ENCODE measurements at regions not wholly inside any gene's neighbourhood (a gene's known extent, or its start where the extent isn't known, plus 50 kb on each side); places are given as distances from the start of the nearest gene placed in this dataset.
"Not testable (repeated sequence)": the region's sequence is repeated elsewhere in the genome, so short reads cannot be mapped to it uniquely, and the experiment has no call there.

DNA sequence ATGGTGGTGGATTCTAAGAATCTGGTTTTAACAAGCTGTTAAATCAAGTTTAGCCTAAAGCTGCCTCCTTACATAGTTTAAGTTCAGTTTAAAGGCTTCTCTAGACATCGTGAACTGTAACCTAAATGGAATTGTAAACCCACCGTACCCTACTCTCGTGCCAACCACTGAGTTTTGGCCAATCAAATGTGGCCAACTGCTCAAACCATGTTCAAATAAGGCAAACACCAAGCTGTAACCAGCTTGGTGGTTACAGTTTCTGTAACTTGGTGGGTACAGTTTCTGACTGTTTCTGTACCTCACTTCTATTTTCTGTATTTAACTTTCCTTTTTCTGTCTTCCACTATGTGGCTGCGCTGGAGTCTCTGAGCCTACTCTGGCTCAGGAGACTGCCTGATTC, 131.9 kb upstream of the DDHD1 start:
- no peaks in the 10 kb centered on the region for H3K4me1 Mint-ChIP-seq (ENCODE audit: low read depth in 2 of 2)
- H3K27me3 Mint-ChIP-seq, result no peaks in the 10 kb centered on the region
- peaks cover 1 to 7% of the 10 kb centered on the region in 2 donors for H3K9me3 Mint-ChIP-seq
- no peak for ATAC-seq (replicated peaks)
- no peak for DNase-seq
- H3K4me3 Mint-ChIP-seq, result no peak overlapping the region
- H3K27ac Mint-ChIP-seq, result no peak overlapping the region
- H3K36me3 Mint-ChIP-seq (ENCODE audit: insufficient read depth), result no peaks in the 10 kb centered on the region

GRCh38 chr14:53278602-53279506, 125.7 kb upstream of the DDHD1 start:
- H3K4me1 Mint-ChIP-seq (ENCODE audit: low read depth in 2 of 2), result no peaks in the 10 kb centered on the region
- no peak overlapping the region for H3K4me3 Mint-ChIP-seq
- ATAC-seq (replicated peaks) (no peak), DNase-seq (no peak)
- H3K36me3 Mint-ChIP-seq (ENCODE audit: insufficient read depth), result no peaks in the 10 kb centered on the region
- H3K27ac Mint-ChIP-seq, result no peak overlapping the region
- H3K9me3 Mint-ChIP-seq, result peaks cover 1 to 20% of the 10 kb centered on the region in 2 donors
- no peaks in the 10 kb centered on the region for H3K27me3 Mint-ChIP-seq

- no peaks in the 10 kb centered on the region for H3K36me3 Mint-ChIP-seq (ENCODE audit: insufficient read depth)
- ATAC-seq (replicated peaks), result no peak
- no peak overlapping the region for H3K4me3 Mint-ChIP-seq
- no peaks in the 10 kb centered on the region for H3K27me3 Mint-ChIP-seq
- H3K9me3 Mint-ChIP-seq, result peaks cover under 1 to 2% of the 10 kb centered on the region in 2 donors
- no peaks in the 10 kb centered on the region for H3K4me1 Mint-ChIP-seq (ENCODE audit: low read depth in 2 of 2)
- no peak overlapping the region for H3K27ac Mint-ChIP-seq
- no peak for DNase-seq
Measured at GRCh38 chr14:53273671-53274072, 120.5 kb upstream of the DDHD1 start.

GRCh38 chr14:53265025-53265424, 111.9 kb upstream of the DDHD1 start:
- H3K27ac Mint-ChIP-seq, result no peak overlapping the region
- H3K4me1 Mint-ChIP-seq (ENCODE audit: low read depth in 2 of 2), result no peaks in the 10 kb centered on the region

GRCh38 chr14:53260928-53261327, 107.8 kb upstream of the DDHD1 start:
- Mint-ChIP-seq H3K4me1 (ENCODE audit: low read depth in 2 of 2) (no peaks in the 10 kb centered on the region), H3K9me3 (peaks cover 2 to 18% of the 10 kb centered on the region in 2 donors), H3K27me3 (no peaks in the 10 kb centered on the region), H3K4me3 (no peak overlapping the region), H3K36me3 (ENCODE audit: insufficient read depth) (no peaks in the 10 kb centered on the region), H3K27ac (no peak overlapping the region)
- DNase-seq (no peak), ATAC-seq (replicated peaks) (no peak)

More at GRCh38 chr14:53265025-53265424, 111.9 kb upstream of the DDHD1 start:
- Mint-ChIP-seq H3K27me3 (no peaks in the 10 kb centered on the region), H3K36me3 (ENCODE audit: insufficient read depth) (no peaks in the 10 kb centered on the region), H3K9me3 (peaks cover 4 to 18% of the 10 kb centered on the region in 2 donors), H3K4me3 (no peak overlapping the region)
- DNase-seq (no peak), ATAC-seq (replicated peaks) (no peak)

DNA sequence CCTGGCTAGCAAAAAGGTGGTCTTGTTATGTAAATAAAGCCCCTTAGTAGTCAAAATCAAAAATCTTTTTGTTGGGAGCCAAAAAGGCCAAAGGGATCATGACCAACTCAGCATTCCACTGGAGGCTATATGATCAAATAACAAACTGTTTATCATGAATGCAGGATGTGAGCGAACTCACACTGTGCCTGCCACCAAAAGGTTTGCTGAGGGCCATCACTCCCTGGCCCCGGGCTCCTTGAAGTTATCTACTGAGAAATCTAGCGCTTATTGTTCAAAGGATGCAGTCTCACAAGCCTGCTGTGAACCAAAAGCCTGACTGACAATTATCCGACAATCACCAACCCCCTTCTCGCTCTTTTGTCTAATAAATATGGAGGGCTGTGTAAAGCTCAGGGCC, 107.2 kb upstream of the DDHD1 start:
- Mint-ChIP-seq H3K4me3 (no peak overlapping the region), H3K9me3 (peaks cover 2 to 18% of the 10 kb centered on the region in 2 donors), H3K4me1 (ENCODE audit: low read depth in 2 of 2) (no peaks in the 10 kb centered on the region), H3K27me3 (no peaks in the 10 kb centered on the region), H3K36me3 (ENCODE audit: insufficient read depth) (no peaks in the 10 kb centered on the region), H3K27ac (no peak overlapping the region)
- ATAC-seq (replicated peaks) (no peak), DNase-seq (no peak)

DNA sequence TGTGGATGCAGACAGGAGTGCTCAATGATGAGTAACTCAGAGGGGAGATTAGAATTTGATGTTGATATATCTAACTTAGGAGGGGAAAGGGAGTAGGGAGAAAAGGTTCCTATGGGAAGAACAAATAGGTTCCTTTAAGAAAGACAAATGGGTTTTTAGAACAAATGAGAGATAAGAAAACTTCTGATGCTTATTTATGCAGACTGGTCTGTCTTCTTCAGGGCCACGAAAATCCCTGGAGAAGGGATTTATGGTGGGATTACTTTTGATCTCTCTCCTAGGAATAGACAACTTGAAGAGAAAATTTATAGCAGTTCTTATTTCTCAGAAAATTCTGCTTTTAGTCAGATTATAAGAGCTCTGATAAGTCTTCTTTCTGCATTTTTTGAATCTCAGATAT, 99.0 kb upstream of the DDHD1 start:
- DNase-seq (no peak), ATAC-seq (replicated peaks) (no peak)
- Mint-ChIP-seq H3K27me3 (no peaks in the 10 kb centered on the region), H3K9me3 (no peaks in the 10 kb centered on the region), H3K36me3 (ENCODE audit: insufficient read depth) (no peaks in the 10 kb centered on the region), H3K27ac (no peak overlapping the region), H3K4me1 (ENCODE audit: low read depth in 2 of 2) (no peaks in the 10 kb centered on the region), H3K4me3 (no peak overlapping the region)

GRCh38 chr14:53249059-53249458, 95.9 kb upstream of the DDHD1 start:
- Mint-ChIP-seq H3K36me3 (ENCODE audit: insufficient read depth) (no peaks in the 10 kb centered on the region), H3K27ac (no peak overlapping the region), H3K9me3 (no peaks in the 10 kb centered on the region), H3K4me3 (no peak overlapping the region), H3K4me1 (ENCODE audit: low read depth in 2 of 2) (no peaks in the 10 kb centered on the region), H3K27me3 (no peaks in the 10 kb centered on the region)
- DNase-seq, result no peak
- no peak for ATAC-seq (replicated peaks)

GRCh38 chr14:53247596-53248370, 94.7 kb upstream of the DDHD1 start:
- Mint-ChIP-seq H3K27ac (no peak overlapping the region), H3K4me3 (no peak overlapping the region), H3K27me3 (no peaks in the 10 kb centered on the region), H3K4me1 (ENCODE audit: low read depth in 2 of 2) (no peaks in the 10 kb centered on the region), H3K9me3 (no peaks in the 10 kb centered on the region), H3K36me3 (ENCODE audit: insufficient read depth) (no peaks in the 10 kb centered on the region)
- ATAC-seq (replicated peaks) (no peak), DNase-seq (no peak)

DNA sequence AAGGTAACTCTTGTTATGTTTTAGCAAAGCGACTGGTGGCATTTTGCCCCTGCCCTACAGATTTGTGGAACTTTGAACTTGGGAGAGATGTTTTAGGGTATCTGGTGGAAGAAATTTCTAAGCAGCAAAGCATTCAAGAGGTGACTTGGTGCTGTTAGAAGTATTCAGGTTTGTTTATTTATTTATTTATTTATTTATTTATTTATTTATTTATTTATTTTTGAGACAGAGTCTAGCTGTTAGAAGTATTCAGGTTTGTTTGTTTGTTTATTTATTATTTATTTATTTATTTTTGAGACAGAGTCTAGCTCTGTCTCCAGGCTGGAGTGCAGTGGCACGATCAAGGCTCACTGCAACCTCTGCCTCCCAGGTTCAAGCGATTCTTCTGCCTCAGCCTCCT, 89.8 kb upstream of the DDHD1 start:
- not testable (repeated sequence) for DNase-seq; H3K27me3 Mint-ChIP-seq; H3K9me3 Mint-ChIP-seq; H3K4me3 Mint-ChIP-seq; H3K36me3 Mint-ChIP-seq (ENCODE audit: insufficient read depth); H3K27ac Mint-ChIP-seq; H3K4me1 Mint-ChIP-seq (ENCODE audit: low read depth in 2 of 2); ATAC-seq (replicated peaks)

GRCh38 chr14:53237488-53237887, 84.4 kb upstream of the DDHD1 start:
- Mint-ChIP-seq H3K4me1 (ENCODE audit: low read depth in 2 of 2) (no peaks in the 10 kb centered on the region), H3K9me3 (no peaks in the 10 kb centered on the region), H3K27ac (no peak overlapping the region), H3K36me3 (ENCODE audit: insufficient read depth) (no peaks in the 10 kb centered on the region), H3K27me3 (no peaks in the 10 kb centered on the region), H3K4me3 (no peak overlapping the region)
- no peak for DNase-seq
- ATAC-seq (replicated peaks), result no peak

DNA sequence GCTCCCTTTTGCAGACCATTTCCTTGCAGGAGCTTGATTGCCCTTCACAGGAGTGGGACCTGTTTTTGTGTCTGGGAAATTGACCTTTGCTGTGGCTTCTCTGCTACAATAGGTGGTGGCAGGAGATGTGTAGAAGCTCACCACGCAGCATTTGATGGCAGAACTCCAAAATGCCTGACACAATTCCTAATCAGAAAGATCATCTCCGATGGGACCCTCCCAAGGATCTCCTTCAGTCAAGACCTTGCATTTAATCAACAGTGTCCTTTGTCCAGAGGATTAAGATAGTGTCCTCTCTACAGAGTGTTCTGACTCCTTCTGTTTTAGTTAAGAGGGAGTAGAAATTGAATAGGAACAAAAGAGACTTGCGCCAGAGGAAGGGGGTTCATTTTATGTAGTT, 83.6 kb upstream of the DDHD1 start:
- H3K9me3 Mint-ChIP-seq, result no peaks in the 10 kb centered on the region
- H3K27ac Mint-ChIP-seq, result no peak overlapping the region
- no peaks in the 10 kb centered on the region for H3K4me1 Mint-ChIP-seq (ENCODE audit: low read depth in 2 of 2)
- no peaks in the 10 kb centered on the region for H3K27me3 Mint-ChIP-seq
- ATAC-seq (replicated peaks) (no peak), DNase-seq (no peak)
- no peak overlapping the region for H3K4me3 Mint-ChIP-seq
- no peaks in the 10 kb centered on the region for H3K36me3 Mint-ChIP-seq (ENCODE audit: insufficient read depth)

GRCh38 chr14:53231171-53231570, 78.0 kb upstream of the DDHD1 start:
- no peak for DNase-seq
- ATAC-seq (replicated peaks), result no peak
- peaks cover 0 to 3% of the 10 kb centered on the region in 2 donors for H3K4me1 Mint-ChIP-seq (ENCODE audit: low read depth in 2 of 2)
- no peaks in the 10 kb centered on the region for H3K27me3 Mint-ChIP-seq
- no peaks in the 10 kb centered on the region for H3K36me3 Mint-ChIP-seq (ENCODE audit: insufficient read depth)
- no peak overlapping the region for H3K27ac Mint-ChIP-seq
- no peak overlapping the region for H3K4me3 Mint-ChIP-seq
- peaks cover 0 to 2% of the 10 kb centered on the region in 2 donors for H3K9me3 Mint-ChIP-seq

DNA sequence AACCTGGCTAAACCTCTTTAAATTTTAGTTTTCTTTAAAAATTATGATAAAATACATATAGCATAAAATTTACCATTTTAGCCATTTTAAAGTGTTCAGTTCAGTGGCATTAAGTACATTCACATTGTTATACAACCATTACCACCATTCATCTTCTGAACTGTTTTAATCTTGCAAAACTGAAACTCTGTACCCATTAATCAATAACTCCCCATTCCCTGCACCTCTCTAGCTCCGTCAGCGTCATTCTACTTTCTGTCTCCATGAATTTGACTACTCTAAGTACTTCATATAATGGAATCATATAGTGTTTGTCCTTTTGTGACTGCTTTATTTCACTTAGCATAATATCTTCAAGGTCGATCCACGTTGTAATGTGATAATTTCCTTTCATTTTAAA, 75.8 kb upstream of the DDHD1 start:
- no peak overlapping the region for H3K27ac Mint-ChIP-seq
- no peak for ATAC-seq (replicated peaks)
- no peaks in the 10 kb centered on the region for H3K27me3 Mint-ChIP-seq
- no peaks in the 10 kb centered on the region for H3K36me3 Mint-ChIP-seq (ENCODE audit: insufficient read depth)
- peaks cover 2 to 8% of the 10 kb centered on the region in 2 donors for H3K9me3 Mint-ChIP-seq
- H3K4me3 Mint-ChIP-seq, result no peak overlapping the region
- no peak for DNase-seq
- H3K4me1 Mint-ChIP-seq (ENCODE audit: low read depth in 2 of 2), result peaks cover 0 to 5% of the 10 kb centered on the region in 2 donors

Measured in effector memory CD8-positive, alpha-beta T cell (primary cell).